ENCODE measurements at regions not wholly inside any gene's neighbourhood (a gene's known extent, or its start where the extent isn't known, plus 50 kb on each side); places are given as distances from the start of the nearest gene placed in this dataset.

- Histone ChIP-seq H3K9me3 (replicated peaks; ENCODE audit: control insufficient read depth, insufficient read depth, low read length) (no peaks in the 10 kb centered on the region; the same call in 2 of the 3 replicates), H2AFZ (ENCODE audit: control insufficient read depth, low read depth, low read length) (no peak overlapping the region), H3K27me3 (replicated peaks in 1 of 2; ENCODE audit: control insufficient read depth in 2 of 2, insufficient read depth in 2 of 2, low read length in 1 of 2) (no peaks in the 10 kb centered on the region), H3K36me3 (ENCODE audit: control insufficient read depth in 2 of 2, insufficient read depth in 2 of 2, low read length in 1 of 2) (no peaks in the 10 kb centered on the region), H4K20me1 (ENCODE audit: control insufficient read depth, insufficient read depth) (no peaks in the 10 kb centered on the region), H3K79me2 (ENCODE audit: control insufficient read depth, insufficient read depth, low read length) (no peaks in the 10 kb centered on the region), H3K9ac (ENCODE audit: control insufficient read depth, insufficient read depth, low read length) (no peak overlapping the region), H3K4me1 (ENCODE audit: control insufficient read depth, insufficient read depth, low read length) (no peaks in the 10 kb centered on the region), H3K4me2 (ENCODE audit: control insufficient read depth, insufficient read depth) (no peak overlapping the region), H3K27ac (ENCODE audit: control insufficient read depth, insufficient read depth) (no peak overlapping the region), H3K4me3 (no peak overlapping the region)
- RAD21 ChIA-PET (ENCODE audit: unreplicated experiment): no interaction called here
- POLR2A ChIA-PET: no interaction called here
- DNase-seq (ENCODE audit: low read depth, low spot score) (no peak), FAIRE-seq (no peak), ATAC-seq (no peak)
- no peak for TF ChIP-seq SIN3A (IDR thresholded peaks at IDR 0.05; ENCODE audit: low read depth, low read length)
- in situ Hi-C loops (cut with MboI) (no loop called here), intact Hi-C loops (cut with micrococcal nuclease; ENCODE audit: unreplicated experiment) (no loop called here)
- BruUV-seq (replicated peaks): no TSS peak
- SMC1A ChIA-PET (ENCODE audit: uncharacterized antibody, unreplicated experiment): no interaction called here
- WGBS (ENCODE audit: insufficient coverage, insufficient replicate concordance, low lambda C conversion rate, missing lambda C conversion rate): 25% methylated on average over 3 of the region's 3 CpGs
- CTCF ChIA-PET: interaction anchor here (1.2 kb wide), 1 partner anchor 8 kb away, joined by 3 read pairs; no protein-coding TSS in a partner anchor
These were observed 251.3 kb upstream of the GRAMD2B start for GRCh38 chr5:126171916-126172315.

- Histone ChIP-seq H3K4me3 (no peak overlapping the region), H4K20me1 (ENCODE audit: control insufficient read depth, insufficient read depth) (no peaks in the 10 kb centered on the region), H3K27me3 (replicated peaks in 1 of 2; ENCODE audit: control insufficient read depth in 2 of 2, insufficient read depth in 2 of 2, low read length in 1 of 2) (no peaks in the 10 kb centered on the region), H3K9ac (ENCODE audit: control insufficient read depth, insufficient read depth, low read length) (no peak overlapping the region), H3K4me2 (ENCODE audit: control insufficient read depth, insufficient read depth) (no peak overlapping the region), H3K9me3 (replicated peaks; ENCODE audit: control insufficient read depth, insufficient read depth, low read length) (no peaks in the 10 kb centered on the region; the same call in 2 of the 3 replicates), H3K27ac (ENCODE audit: control insufficient read depth, insufficient read depth) (no peak overlapping the region), H2AFZ (ENCODE audit: control insufficient read depth, low read depth, low read length) (no peak overlapping the region), H3K4me1 (ENCODE audit: control insufficient read depth, insufficient read depth, low read length) (no peaks in the 10 kb centered on the region), H3K79me2 (ENCODE audit: control insufficient read depth, insufficient read depth, low read length) (no peaks in the 10 kb centered on the region), H3K36me3 (ENCODE audit: control insufficient read depth in 2 of 2, insufficient read depth in 2 of 2, low read length in 1 of 2) (no peaks in the 10 kb centered on the region)
- TF ChIP-seq, protein P1, sequence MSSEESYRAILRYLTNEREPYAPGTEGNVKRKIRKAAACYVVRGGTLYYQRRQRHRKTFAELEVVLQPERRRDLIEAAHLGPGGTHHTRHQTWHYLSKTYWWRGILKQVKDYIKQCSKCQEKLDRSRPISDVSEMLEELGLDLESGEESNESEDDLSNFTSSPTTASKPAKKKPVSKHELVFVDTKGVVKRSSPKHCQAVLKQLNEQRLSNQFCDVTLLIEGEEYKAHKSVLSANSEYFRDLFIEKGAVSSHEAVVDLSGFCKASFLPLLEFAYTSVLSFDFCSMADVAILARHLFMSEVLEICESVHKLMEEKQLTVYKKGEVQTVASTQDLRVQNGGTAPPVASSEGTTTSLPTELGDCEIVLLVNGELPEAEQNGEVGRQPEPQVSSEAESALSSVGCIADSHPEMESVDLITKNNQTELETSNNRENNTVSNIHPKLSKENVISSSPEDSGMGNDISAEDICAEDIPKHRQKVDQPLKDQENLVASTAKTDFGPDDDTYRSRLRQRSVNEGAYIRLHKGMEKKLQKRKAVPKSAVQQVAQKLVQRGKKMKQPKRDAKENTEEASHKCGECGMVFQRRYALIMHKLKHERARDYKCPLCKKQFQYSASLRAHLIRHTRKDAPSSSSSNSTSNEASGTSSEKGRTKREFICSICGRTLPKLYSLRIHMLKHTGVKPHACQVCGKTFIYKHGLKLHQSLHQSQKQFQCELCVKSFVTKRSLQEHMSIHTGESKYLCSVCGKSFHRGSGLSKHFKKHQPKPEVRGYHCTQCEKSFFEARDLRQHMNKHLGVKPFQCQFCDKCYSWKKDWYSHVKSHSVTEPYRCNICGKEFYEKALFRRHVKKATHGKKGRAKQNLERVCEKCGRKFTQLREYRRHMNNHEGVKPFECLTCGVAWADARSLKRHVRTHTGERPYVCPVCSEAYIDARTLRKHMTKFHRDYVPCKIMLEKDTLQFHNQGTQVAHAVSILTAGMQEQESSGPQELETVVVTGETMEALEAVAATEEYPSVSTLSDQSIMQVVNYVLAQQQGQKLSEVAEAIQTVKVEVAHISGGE (CRISPR knock-in tag; IDR thresholded peaks at IDR 0.05): no peak
- TF ChIP-seq NBN (IDR thresholded peaks at IDR 0.05) (no peak), STAT1 (conservative IDR thresholded peaks at IDR 0.05) (no peak), SIX5 (IDR thresholded peaks at IDR 0.05; ENCODE audit: low read depth, low read length, severe bottlenecking) (no peak), PAX5 (IDR thresholded peaks at IDR 0.05; ENCODE audit: borderline replicate concordance, low read depth, low read length) (no peak), FOS (IDR thresholded peaks at IDR 0.05; ENCODE audit: borderline replicate concordance, extremely low read depth, insufficient read length) (no peak)
- DNase-seq (ENCODE audit: low read depth, low spot score) (no peak), ATAC-seq (no peak), FAIRE-seq (no peak)
- CTCF ChIA-PET: no interaction called here
- WGBS (ENCODE audit: insufficient coverage, insufficient replicate concordance, low lambda C conversion rate, missing lambda C conversion rate): 0% methylated on average over 1 of the region's 1 CpG
- RAD21 ChIA-PET (ENCODE audit: unreplicated experiment): no interaction called here
- POLR2A ChIA-PET: no interaction called here
- intact Hi-C loops (cut with micrococcal nuclease; ENCODE audit: unreplicated experiment): no loop called here
- in situ Hi-C loops (cut with MboI): no loop called here
- no TSS peak for BruUV-seq (replicated peaks)
- SMC1A ChIA-PET (ENCODE audit: uncharacterized antibody, unreplicated experiment): no interaction called here
These were observed 250.4 kb upstream of the GRAMD2B start for GRCh38 chr5:126172812-126173211.

Measured in GM12878 (cell line).